ENCODE measurements at regions not wholly inside any gene's neighbourhood (a gene's known extent, or its start where the extent isn't known, plus 50 kb on each side); places are given as distances from the start of the nearest gene placed in this dataset.

GRCh38 chr5:26761045-26761444 is 277.3 kb downstream of the CDH9 start:
- H3K4me1 ChIP-seq (ENCODE audit: insufficient read depth), result no peaks in the 10 kb centered on the region
- no peak overlapping the region for H3K4me3 ChIP-seq
- H3K79me2 ChIP-seq, result no peaks in the 10 kb centered on the region
- no peak overlapping the region for H3K4me2 ChIP-seq
- no peaks in the 10 kb centered on the region for H3K27me3 ChIP-seq
- no peaks in the 10 kb centered on the region for H3K36me3 ChIP-seq (replicated peaks; ENCODE audit: insufficient read depth, low read depth)
- 76% methylated on average over 7 of the region's 7 CpGs for WGBS (ENCODE audit: low lambda C conversion rate, missing lambda C conversion rate)
- no peaks in the 10 kb centered on the region for H3K9me3 ChIP-seq (ENCODE audit: low read depth)
- no peaks in the 10 kb centered on the region for H4K20me1 ChIP-seq (ENCODE audit: insufficient read depth, poor library complexity, severe bottlenecking)
- H2AFZ ChIP-seq, result no peak overlapping the region
- TF ChIP-seq EZH2phosphoT487 (IDR thresholded peaks at IDR 0.05; ENCODE audit: low read depth, severe bottlenecking, unreplicated experiment) (no peak), EZH2 (IDR thresholded peaks at IDR 0.05; ENCODE audit: borderline replicate concordance) (no peak), CTCF (IDR thresholded peaks at IDR 0.05; ENCODE audit: poor library complexity) (no peak)
- H3K27ac ChIP-seq, result no peak overlapping the region
- no peaks in the 10 kb centered on the region for H3K9me2 ChIP-seq (replicated peaks; ENCODE audit: insufficient read depth)
- no peak for DNase-seq (ENCODE audit: low spot score)

- 93% methylated on average over 2 of the region's 2 CpGs for WGBS (ENCODE audit: low lambda C conversion rate, missing lambda C conversion rate)
- TF ChIP-seq EZH2phosphoT487 (IDR thresholded peaks at IDR 0.05; ENCODE audit: low read depth, severe bottlenecking, unreplicated experiment) (no peak), CTCF (IDR thresholded peaks at IDR 0.05; ENCODE audit: poor library complexity) (no peak), EZH2 (IDR thresholded peaks at IDR 0.05; ENCODE audit: borderline replicate concordance) (no peak)
- Histone ChIP-seq H3K36me3 (replicated peaks; ENCODE audit: insufficient read depth, low read depth) (no peaks in the 10 kb centered on the region), H3K4me3 (no peak overlapping the region), H3K4me1 (ENCODE audit: insufficient read depth) (no peaks in the 10 kb centered on the region), H4K20me1 (ENCODE audit: insufficient read depth, poor library complexity, severe bottlenecking) (no peaks in the 10 kb centered on the region), H3K27me3 (no peaks in the 10 kb centered on the region), H2AFZ (no peak overlapping the region), H3K4me2 (no peak overlapping the region), H3K79me2 (no peaks in the 10 kb centered on the region), H3K9me2 (replicated peaks; ENCODE audit: insufficient read depth) (no peaks in the 10 kb centered on the region), H3K27ac (no peak overlapping the region), H3K9me3 (ENCODE audit: low read depth) (no peaks in the 10 kb centered on the region)
- DNase-seq (ENCODE audit: low spot score), result no peak
Measured at GRCh38 chr5:26757941-26758340, 280.4 kb downstream of the CDH9 start.

GRCh38 chr5:26749829-26750228 is 288.6 kb downstream of the CDH9 start:
- no peaks in the 10 kb centered on the region for H3K79me2 ChIP-seq
- no peak overlapping the region for H3K4me2 ChIP-seq
- H2AFZ ChIP-seq, result no peak overlapping the region
- no peaks in the 10 kb centered on the region for H3K9me3 ChIP-seq (ENCODE audit: low read depth)
- H3K4me1 ChIP-seq (ENCODE audit: insufficient read depth), result no peaks in the 10 kb centered on the region
- 67% methylated on average over 1 of the region's 1 CpG for WGBS (ENCODE audit: low lambda C conversion rate, missing lambda C conversion rate)
- no peaks in the 10 kb centered on the region for H3K9me2 ChIP-seq (replicated peaks; ENCODE audit: insufficient read depth)
- no peak overlapping the region for H3K27ac ChIP-seq
- H3K27me3 ChIP-seq, result no peaks in the 10 kb centered on the region
- no peaks in the 10 kb centered on the region for H3K36me3 ChIP-seq (replicated peaks; ENCODE audit: insufficient read depth, low read depth)
- H4K20me1 ChIP-seq (ENCODE audit: insufficient read depth, poor library complexity, severe bottlenecking), result no peaks in the 10 kb centered on the region
- DNase-seq (ENCODE audit: low spot score), result no peak
- H3K4me3 ChIP-seq, result no peak overlapping the region
- no peak for TF ChIP-seq CTCF (IDR thresholded peaks at IDR 0.05; ENCODE audit: poor library complexity)
- no peak for TF ChIP-seq EZH2 (IDR thresholded peaks at IDR 0.05; ENCODE audit: borderline replicate concordance)
- TF ChIP-seq EZH2phosphoT487 (IDR thresholded peaks at IDR 0.05; ENCODE audit: low read depth, severe bottlenecking, unreplicated experiment), result no peak

GRCh38 chr5:26740182-26740581 is 298.2 kb downstream of the CDH9 start:
- Histone ChIP-seq H3K4me2 (no peak overlapping the region), H3K79me2 (no peaks in the 10 kb centered on the region), H3K9me3 (ENCODE audit: low read depth) (no peaks in the 10 kb centered on the region), H3K27me3 (no peaks in the 10 kb centered on the region), H3K36me3 (replicated peaks; ENCODE audit: insufficient read depth, low read depth) (no peaks in the 10 kb centered on the region), H4K20me1 (ENCODE audit: insufficient read depth, poor library complexity, severe bottlenecking) (no peaks in the 10 kb centered on the region), H3K27ac (no peak overlapping the region), H2AFZ (no peak overlapping the region), H3K4me1 (ENCODE audit: insufficient read depth) (no peaks in the 10 kb centered on the region), H3K9me2 (replicated peaks; ENCODE audit: insufficient read depth) (no peaks in the 10 kb centered on the region), H3K4me3 (no peak overlapping the region)
- no peak for TF ChIP-seq EZH2phosphoT487 (IDR thresholded peaks at IDR 0.05; ENCODE audit: low read depth, severe bottlenecking, unreplicated experiment)
- no peak for TF ChIP-seq EZH2 (IDR thresholded peaks at IDR 0.05; ENCODE audit: borderline replicate concordance)
- no peak for TF ChIP-seq CTCF (IDR thresholded peaks at IDR 0.05; ENCODE audit: poor library complexity)
- no peak for DNase-seq (ENCODE audit: low spot score)

Measured in hepatocyte (in vitro differentiated cells).